Smooth muscle cell (in vitro differentiated cells): ENCODE measurements at regions not wholly inside any gene's neighbourhood (a gene's known extent, or its start where the extent isn't known, plus 50 kb on each side); places are given as distances from the start of the nearest gene placed in this dataset.

Experiments used
- DNase-seq: peaks from one replicate; lab custom pipeline; 2025; ENCODE audit not compliant: unreplicated experiment; lab: John Stamatoyannopoulos, UW
- H2AFZ ChIP-seq: fragments of 200-600 bp; sonication (generic); 2 replicates; pipeline ENCODE4 v1.6.0; 2016; ENCODE audit warnings: antibody characterized with exemption, low read depth, mild to moderate bottlenecking
- H3F3A ChIP-seq: fragments of 200-600 bp; sonication (generic); 2 replicates; pipeline ENCODE4 v1.6.0; 2017; ENCODE audit warnings: antibody characterized with exemption, low read depth
- H3K27ac ChIP-seq: fragments of 200-600 bp; sonication (generic); 2 replicates; pipeline ENCODE4 v1.5.1; 2016; ENCODE audit warnings: low read depth, mild to moderate bottlenecking
- H3K27me3 ChIP-seq: fragments of 200-600 bp; sonication (generic); 2 replicates; pipeline ENCODE4 v1.6.1; 2016; ENCODE audit warnings: low read depth, mild to moderate bottlenecking
- H3K36me3 ChIP-seq: fragments of 200-600 bp; sonication (generic); 2 replicates; pipeline ENCODE4 v1.5.1; 2016; ENCODE audit warnings: low read depth
- H3K4me1 ChIP-seq: fragments of 200-600 bp; sonication (generic); 2 replicates; pipeline ENCODE4 v1.5.1; 2016; ENCODE audit warnings: low read depth
- H3K4me2 ChIP-seq: fragments of 200-600 bp; sonication (generic); 2 replicates; pipeline ENCODE4 v1.6.0; 2016; ENCODE audit warnings: mild to moderate bottlenecking
- H3K4me3 ChIP-seq: fragments of 200-600 bp; sonication (generic); 2 replicates; pipeline ENCODE4 v1.5.1; 2016; ENCODE audit warnings: mild to moderate bottlenecking
- H3K79me2 ChIP-seq: fragments of 200-600 bp; sonication (generic); 2 replicates; pipeline ENCODE4 v1.6.0; 2016; ENCODE audit warnings: low read depth, mild to moderate bottlenecking
- H3K9ac ChIP-seq: fragments of 200-600 bp; sonication (generic); 2 replicates; pipeline ENCODE4 v1.6.0; 2016; ENCODE audit warnings: low read depth
- H3K9me3 ChIP-seq: fragments of 200-600 bp; sonication (generic); replicated peaks from 2 replicates; pipeline ENCODE4 v1.5.1; 2016; ENCODE audit warnings: low read depth
- H4K20me1 ChIP-seq: fragments of 200-600 bp; sonication (generic); 2 replicates; pipeline ENCODE4 v1.6.0; 2016; ENCODE audit warnings: low read depth
- CTCF ChIP-seq: fragments of 200-600 bp; sonication (generic); IDR thresholded peaks from 2 replicates; pipeline ENCODE4 v1.5.1; 2017; ENCODE audit warnings: borderline replicate concordance, mild to moderate bottlenecking, antibody characterized with exemption; ENCODE audit not compliant: insufficient read depth, poor library complexity, severe bottlenecking
- WGBS: methylation state at CpG from one replicate; pipeline ENCODE4 v1.1.7; 2016; ENCODE audit warnings: low lambda C conversion rate; 5-methylcytosine and 5-hydroxymethylcytosine counted together

DNA sequence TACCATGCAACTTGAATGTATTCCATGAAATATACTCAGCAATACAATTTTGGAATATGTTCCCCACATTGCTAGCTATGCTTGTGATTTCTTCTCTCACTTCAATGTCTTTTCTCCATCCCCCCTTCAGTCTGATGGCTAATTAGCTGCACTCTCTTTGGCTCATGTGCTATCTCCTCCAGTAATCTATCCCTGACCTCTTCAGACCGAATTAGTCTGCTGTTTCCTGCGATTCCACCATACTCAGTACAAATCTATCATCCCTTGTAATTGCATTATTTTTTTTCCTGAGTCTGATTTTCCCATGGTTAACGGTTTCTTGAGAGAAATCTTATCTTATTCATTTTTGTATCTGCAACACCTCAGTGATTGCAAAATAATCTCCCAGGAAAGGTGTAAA lies 360.7 kb upstream of the CDH10 start:
- Histone ChIP-seq H3K9me3 (no peaks in the 10 kb centered on the region), H3K4me1 (no peaks in the 10 kb centered on the region), H3K4me3 (no peak overlapping the region), H3K79me2 (no peaks in the 10 kb centered on the region), H3F3A (no peaks in the 10 kb centered on the region), H3K27ac (no peak overlapping the region), H4K20me1 (no peaks in the 10 kb centered on the region), H3K27me3 (no peaks in the 10 kb centered on the region), H3K4me2 (no peak overlapping the region), H2AFZ (no peak overlapping the region), H3K36me3 (no peaks in the 10 kb centered on the region), H3K9ac (no peak overlapping the region)
- 64% methylated on average over 3 of the region's 3 CpGs for WGBS
- DNase-seq, result no peak
- no peak for TF ChIP-seq CTCF

GRCh38 chr5:25002371-25002770 lies 357.6 kb upstream of the CDH10 start:
- TF ChIP-seq CTCF, result no peak

DNA sequence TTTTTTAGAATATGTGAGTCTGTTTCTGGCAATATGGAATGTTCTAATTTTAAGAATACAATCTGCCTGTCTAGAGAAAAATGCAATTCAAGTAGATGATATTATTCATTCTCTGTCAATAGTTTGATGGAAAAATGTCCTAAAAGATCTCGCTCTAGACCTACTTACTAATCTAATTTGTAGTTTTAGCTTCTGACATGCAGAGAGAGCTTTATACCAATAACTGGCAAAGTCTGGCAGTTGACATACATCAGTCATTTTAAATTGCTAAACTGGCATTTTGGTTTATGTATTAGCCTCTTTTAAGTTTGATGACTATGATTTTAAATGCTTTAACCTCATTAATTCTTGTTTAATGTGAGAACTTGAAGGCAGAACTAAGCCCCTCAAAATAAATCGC lies 355.0 kb upstream of the CDH10 start:
- DNase-seq, result no peak
- no peak overlapping the region for H2AFZ ChIP-seq
- no peaks in the 10 kb centered on the region for H4K20me1 ChIP-seq
- no peaks in the 10 kb centered on the region for H3K9me3 ChIP-seq
- no peaks in the 10 kb centered on the region for H3K79me2 ChIP-seq
- no peaks in the 10 kb centered on the region for H3K36me3 ChIP-seq
- H3K4me1 ChIP-seq, result no peaks in the 10 kb centered on the region
- H3K9ac ChIP-seq, result no peak overlapping the region
- no peak overlapping the region for H3K4me2 ChIP-seq
- WGBS, result 92% methylated on average over 2 of the region's 2 CpGs
- no peaks in the 10 kb centered on the region for H3F3A ChIP-seq
- H3K4me3 ChIP-seq, result no peak overlapping the region
- H3K27ac ChIP-seq, result no peak overlapping the region
- TF ChIP-seq CTCF, result no peak
- H3K27me3 ChIP-seq, result no peaks in the 10 kb centered on the region

More at GRCh38 chr5:25002371-25002770, 357.6 kb upstream of the CDH10 start:
- Histone ChIP-seq H3K79me2 (no peaks in the 10 kb centered on the region), H3K4me2 (no peak overlapping the region), H3K4me3 (no peak overlapping the region), H3K27ac (no peak overlapping the region), H3F3A (no peaks in the 10 kb centered on the region), H3K4me1 (no peaks in the 10 kb centered on the region), H3K9ac (no peak overlapping the region), H3K27me3 (no peaks in the 10 kb centered on the region), H3K36me3 (no peaks in the 10 kb centered on the region), H4K20me1 (no peaks in the 10 kb centered on the region), H3K9me3 (no peaks in the 10 kb centered on the region), H2AFZ (no peak overlapping the region)
- DNase-seq, result no peak
- WGBS, result 93% methylated on average over 1 of the region's 1 CpG

- Histone ChIP-seq H3F3A (no peaks in the 10 kb centered on the region), H3K27ac (no peak overlapping the region), H3K27me3 (no peaks in the 10 kb centered on the region), H3K4me2 (no peak overlapping the region), H3K79me2 (no peaks in the 10 kb centered on the region), H3K9ac (no peak overlapping the region), H2AFZ (no peak overlapping the region), H3K4me3 (no peak overlapping the region), H3K9me3 (no peaks in the 10 kb centered on the region), H3K4me1 (no peaks in the 10 kb centered on the region), H3K36me3 (no peaks in the 10 kb centered on the region), H4K20me1 (no peaks in the 10 kb centered on the region)
- WGBS, result 67% methylated on average over 2 of the region's 2 CpGs
- DNase-seq, result no peak
- TF ChIP-seq CTCF, result no peak
Observed at GRCh38 chr5:24998641-24999040, 353.9 kb upstream of the CDH10 start.
